DOHH2 (cell line): ENCODE measurements at regions not wholly inside any gene's neighbourhood (a gene's known extent, or its start where the extent isn't known, plus 50 kb on each side); places are given as distances from the start of the nearest gene placed in this dataset.
"Not testable (repeated sequence)": the region's sequence is repeated elsewhere in the genome, so short reads cannot be mapped to it uniquely, and the experiment has no call there.

Experiments
- H3F3A ChIP-seq: fragments of 200-600 bp; sonication (generic), shearing (Covaris generic); 2 replicates; pipeline ENCODE4 v1.6.0; 2016; ENCODE audit warnings: antibody characterized with exemption, mild to moderate bottlenecking; ENCODE audit not compliant: control insufficient read depth, insufficient read depth
- H3K27ac ChIP-seq: fragments of 200-600 bp; sonication (generic); 2 replicates; pipeline ENCODE4 v1.5.1; 2014; ENCODE audit warnings: low read depth, mild to moderate bottlenecking, low read length, moderate library complexity
- H3K27me3 ChIP-seq: fragments of 200-600 bp; sonication (generic); 2 replicates; pipeline ENCODE4 v1.6.1; 2014; ENCODE audit warnings: mild to moderate bottlenecking, low read length, mixed read lengths; ENCODE audit not compliant: control insufficient read depth
- H3K36me3 ChIP-seq: fragments of 200-600 bp; sonication (generic); 2 replicates; pipeline ENCODE4 v1.6.1; 2014; ENCODE audit warnings: mild to moderate bottlenecking, low read length, moderate library complexity, mixed read lengths; ENCODE audit not compliant: control insufficient read depth
- H3K4me1 ChIP-seq: fragments of 200-600 bp; sonication (generic); 2 replicates; pipeline ENCODE4 v1.6.1; 2014; ENCODE audit warnings: mild to moderate bottlenecking, low read length, mixed read lengths; ENCODE audit not compliant: control insufficient read depth
- H3K4me2 ChIP-seq: fragments of 200-600 bp; sonication (generic); 2 replicates; pipeline ENCODE4 v1.6.0; 2014; ENCODE audit warnings: mild to moderate bottlenecking, low read length, moderate library complexity
- H3K4me3 ChIP-seq: fragments of 200-600 bp; sonication (generic); 2 replicates; pipeline ENCODE4 v1.5.1; 2014; ENCODE audit warnings: mild to moderate bottlenecking, low read length, mixed read lengths
- H3K79me2 ChIP-seq: fragments of 200-600 bp; sonication (generic); 2 replicates; pipeline ENCODE4 v1.6.1; 2014; ENCODE audit warnings: mild to moderate bottlenecking, low read length, mixed read lengths; ENCODE audit not compliant: control insufficient read depth
- H3K9me2 ChIP-seq: fragments of 200-600 bp; sonication (generic); replicated peaks from 2 replicates; pipeline ENCODE4 v1.6.1; 2014; ENCODE audit warnings: mild to moderate bottlenecking, low read length, mixed read lengths; ENCODE audit not compliant: control insufficient read depth
- H3K9me3 ChIP-seq: fragments of 200-600 bp; sonication (generic); 2 replicates; pipeline ENCODE4 v1.6.1; 2014; ENCODE audit warnings: antibody characterized with exemption, low read length, mixed read lengths; ENCODE audit not compliant: control insufficient read depth, insufficient read depth
- H4K20me1 ChIP-seq: fragments of 200-600 bp; sonication (generic); 2 replicates; pipeline ENCODE4 v1.6.0; 2014; ENCODE audit warnings: low read depth, mild to moderate bottlenecking, antibody characterized with exemption, low read length, moderate library complexity; ENCODE audit not compliant: control insufficient read depth, insufficient read depth
- CTCF ChIP-seq: fragments of 200-600 bp; sonication (generic); IDR thresholded peaks from one replicate; pipeline ENCODE4 v1.5.1; 2014; ENCODE audit warnings: antibody characterized with exemption, mild to moderate bottlenecking, low read depth, low read length; ENCODE audit not compliant: poor library complexity, severe bottlenecking
- EZH2phosphoT487 ChIP-seq: fragments of 200-600 bp; sonication (generic); IDR thresholded peaks from 2 replicates; pipeline ENCODE4 v1.6.1; 2017; ENCODE audit warnings: borderline replicate concordance, mild to moderate bottlenecking, antibody characterized with exemption, low read length, moderate library complexity, mixed read lengths

GRCh38 chr6:167217951-167218759 is 60.4 kb upstream of the GPR31 start:
- H3K27me3 ChIP-seq, H3K4me2 ChIP-seq, H3K79me2 ChIP-seq, H3K9me3 ChIP-seq, H3K4me3 ChIP-seq, H3F3A ChIP-seq, H4K20me1 ChIP-seq, H3K36me3 ChIP-seq, H3K9me2 ChIP-seq, H3K27ac ChIP-seq, H3K4me1 ChIP-seq: not testable (repeated sequence)
- TF ChIP-seq CTCF = peak; percentile 31

GRCh38 chr6:167219079-167219478 is 61.3 kb upstream of the GPR31 start:
- not testable (repeated sequence) for H3K4me1 ChIP-seq, H3K9me3 ChIP-seq, H3K4me3 ChIP-seq, H3K36me3 ChIP-seq, H3K9me2 ChIP-seq, H4K20me1 ChIP-seq, H3K4me2 ChIP-seq, H3K79me2 ChIP-seq, H3F3A ChIP-seq, H3K27me3 ChIP-seq, H3K27ac ChIP-seq

- Histone ChIP-seq H3K79me2 (no peaks in the 10 kb centered on the region), H3K4me2 (no peak overlapping the region), H3K27me3 (no peaks in the 10 kb centered on the region), H3K4me3 (no peak overlapping the region), H3K9me2 (no peaks in the 10 kb centered on the region), H3F3A (no peaks in the 10 kb centered on the region), H3K27ac (no peak overlapping the region), H4K20me1 (no peaks in the 10 kb centered on the region), H3K4me1 (no peaks in the 10 kb centered on the region), H3K9me3 (no peaks in the 10 kb centered on the region), H3K36me3 (no peaks in the 10 kb centered on the region)
- TF ChIP-seq CTCF (no peak), EZH2phosphoT487 (no peak)
Observed at GRCh38 chr6:167219967-167220512, 62.3 kb upstream of the GPR31 start.

- Histone ChIP-seq H3K9me3 (no peaks in the 10 kb centered on the region), H3F3A (no peaks in the 10 kb centered on the region), H3K4me2 (no peak overlapping the region), H3K4me3 (no peak overlapping the region), H3K4me1 (no peaks in the 10 kb centered on the region), H3K27ac (no peak overlapping the region), H3K79me2 (no peaks in the 10 kb centered on the region), H3K27me3 (peaks cover 5% of the 10 kb centered on the region; the same call in 1 of the 2 replicates), H4K20me1 (no peaks in the 10 kb centered on the region), H3K36me3 (no peaks in the 10 kb centered on the region), H3K9me2 (no peaks in the 10 kb centered on the region)
- no peak for TF ChIP-seq CTCF
Observed at GRCh38 chr6:167221400-167222201, 63.8 kb upstream of the GPR31 start.

- H3K4me3 ChIP-seq = not testable (repeated sequence)
Observed at GRCh38 chr6:167225566-167226382, 65.3 kb upstream of the UNC93A start.

More at GRCh38 chr6:167225566-167226382, 65.3 kb upstream of the UNC93A start:
- H3K27ac ChIP-seq, H3K36me3 ChIP-seq, H4K20me1 ChIP-seq, H3K9me3 ChIP-seq, H3K4me1 ChIP-seq, H3K79me2 ChIP-seq, H3F3A ChIP-seq, H3K9me2 ChIP-seq, H3K4me2 ChIP-seq: not testable (repeated sequence)
- peaks cover 23% of the 10 kb centered on the region for H3K27me3 ChIP-seq
